ENCODE measurements at regions not wholly inside any gene's neighbourhood (a gene's known extent, or its start where the extent isn't known, plus 50 kb on each side); places are given as distances from the start of the nearest gene placed in this dataset.

DNA sequence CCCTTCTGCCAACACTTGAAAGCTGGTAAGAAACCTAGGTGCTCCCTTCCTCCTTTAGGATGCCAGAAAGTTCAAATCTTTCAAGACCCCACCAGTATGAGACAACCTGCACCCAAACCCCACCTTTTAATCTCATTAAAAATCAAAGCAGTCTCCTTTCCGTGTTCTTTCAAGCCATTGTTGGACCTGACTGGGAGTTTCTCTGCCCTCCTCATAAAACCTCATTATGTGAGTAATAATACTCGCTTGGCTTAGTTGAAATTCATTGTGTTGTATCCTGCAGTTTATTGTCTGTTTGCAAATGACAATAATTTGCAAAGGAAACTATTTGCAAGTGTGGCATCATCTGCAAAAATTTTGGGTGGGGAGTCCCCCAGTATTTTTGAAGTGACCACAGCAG is 133.2 kb upstream of the VEGFC start:
- Mint-ChIP-seq H3K27me3 (no peaks in the 10 kb centered on the region), H3K4me1 (no peaks in the 10 kb centered on the region), H3K4me3 (no peak overlapping the region), H3K9me3 (peaks cover 1% of the 10 kb centered on the region), H3K27ac (no peak overlapping the region), H3K36me3 (no peaks in the 10 kb centered on the region)
- ATAC-seq (ENCODE audit: low read depth) = no peak
- DNase-seq (ENCODE audit: low spot score in 2 of 2) = no peak

DNA sequence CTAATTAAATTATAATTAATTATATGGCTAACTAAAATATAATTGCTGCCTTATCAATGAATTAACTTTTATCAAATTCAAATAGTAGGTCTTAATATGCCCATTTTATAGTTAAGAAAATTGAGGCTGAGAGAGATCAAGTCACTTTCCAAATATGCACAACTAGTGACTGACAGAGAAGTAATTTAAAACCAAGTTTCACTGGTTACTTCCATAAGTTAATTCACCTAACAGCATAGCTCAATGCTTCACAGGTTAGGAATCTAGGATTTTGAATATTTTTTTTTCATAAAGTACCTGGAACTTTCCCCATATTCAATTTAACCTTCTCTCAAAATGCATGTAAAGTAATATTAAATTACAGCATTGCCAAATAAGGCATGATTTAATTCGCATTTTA is 134.4 kb upstream of the VEGFC start:
- no peaks in the 10 kb centered on the region for H3K36me3 Mint-ChIP-seq
- H3K9me3 Mint-ChIP-seq = peaks cover 1% of the 10 kb centered on the region
- DNase-seq (ENCODE audit: low spot score in 2 of 2) (no peak), ATAC-seq (ENCODE audit: low read depth) (no peak)
- no peaks in the 10 kb centered on the region for H3K27me3 Mint-ChIP-seq
- H3K4me3 Mint-ChIP-seq = no peak overlapping the region
- H3K27ac Mint-ChIP-seq = no peak overlapping the region
- H3K4me1 Mint-ChIP-seq = no peaks in the 10 kb centered on the region

DNA sequence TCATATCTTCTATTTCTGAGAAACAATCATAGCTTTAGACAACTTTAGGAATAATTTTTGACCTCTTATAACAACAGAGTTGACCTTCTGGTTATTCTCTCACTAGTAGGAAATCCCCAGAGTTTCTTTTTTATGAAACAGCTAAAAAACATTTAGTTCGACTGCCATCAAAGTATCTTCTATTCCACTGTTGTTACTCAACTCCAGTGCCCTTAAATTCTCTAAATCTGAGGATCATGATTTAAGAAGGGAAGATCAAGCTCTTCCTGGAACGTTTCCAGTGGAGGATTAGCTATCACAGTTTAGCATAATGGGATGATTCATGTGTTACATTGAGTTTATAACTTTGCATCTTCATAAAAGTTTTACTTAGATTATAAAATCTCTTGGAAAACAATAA is 134.9 kb upstream of the VEGFC start:
- Mint-ChIP-seq H3K36me3 (no peaks in the 10 kb centered on the region), H3K9me3 (peaks cover 1% of the 10 kb centered on the region), H3K4me3 (no peak overlapping the region), H3K27ac (no peak overlapping the region), H3K27me3 (no peaks in the 10 kb centered on the region), H3K4me1 (no peaks in the 10 kb centered on the region)
- DNase-seq (ENCODE audit: low spot score in 2 of 2) = no peak
- no peak for ATAC-seq (ENCODE audit: low read depth)

GRCh38 chr4:176939445-176939844 is 146.7 kb upstream of the VEGFC start:
- DNase-seq (ENCODE audit: low spot score in 2 of 2) = no peak
- no peaks in the 10 kb centered on the region for H3K4me1 Mint-ChIP-seq
- no peaks in the 10 kb centered on the region for H3K36me3 Mint-ChIP-seq
- H3K9me3 Mint-ChIP-seq = peaks cover 4% of the 10 kb centered on the region
- H3K27me3 Mint-ChIP-seq = no peaks in the 10 kb centered on the region
- H3K27ac Mint-ChIP-seq = no peak overlapping the region
- ATAC-seq (ENCODE audit: low read depth) = no peak
- H3K4me3 Mint-ChIP-seq = no peak overlapping the region

DNA sequence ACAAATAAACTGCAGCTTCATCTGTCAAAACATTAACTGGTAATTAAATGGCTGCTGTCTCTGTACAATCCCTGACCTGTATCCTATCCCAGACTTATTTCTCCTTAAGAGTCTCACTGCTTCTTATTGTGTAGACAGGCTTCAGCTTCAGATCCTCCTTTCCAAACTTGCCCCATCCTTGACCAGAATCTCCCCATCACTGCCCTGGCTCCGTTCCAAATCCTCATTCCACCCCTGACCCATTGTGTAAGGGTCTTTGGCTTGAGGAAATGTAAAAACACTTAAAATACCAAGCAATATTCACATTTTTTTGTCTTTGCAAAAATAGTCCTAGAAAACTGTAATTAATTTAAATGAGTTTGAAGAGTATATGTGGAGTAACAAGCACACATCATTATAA is 152.6 kb upstream of the VEGFC start:
- no peaks in the 10 kb centered on the region for H3K4me1 Mint-ChIP-seq
- no peaks in the 10 kb centered on the region for H3K9me3 Mint-ChIP-seq
- no peak for DNase-seq (ENCODE audit: low spot score in 2 of 2)
- ATAC-seq (ENCODE audit: low read depth) = no peak
- H3K27ac Mint-ChIP-seq = no peak overlapping the region
- no peaks in the 10 kb centered on the region for H3K36me3 Mint-ChIP-seq
- H3K4me3 Mint-ChIP-seq = no peak overlapping the region
- H3K27me3 Mint-ChIP-seq = no peaks in the 10 kb centered on the region

DNA sequence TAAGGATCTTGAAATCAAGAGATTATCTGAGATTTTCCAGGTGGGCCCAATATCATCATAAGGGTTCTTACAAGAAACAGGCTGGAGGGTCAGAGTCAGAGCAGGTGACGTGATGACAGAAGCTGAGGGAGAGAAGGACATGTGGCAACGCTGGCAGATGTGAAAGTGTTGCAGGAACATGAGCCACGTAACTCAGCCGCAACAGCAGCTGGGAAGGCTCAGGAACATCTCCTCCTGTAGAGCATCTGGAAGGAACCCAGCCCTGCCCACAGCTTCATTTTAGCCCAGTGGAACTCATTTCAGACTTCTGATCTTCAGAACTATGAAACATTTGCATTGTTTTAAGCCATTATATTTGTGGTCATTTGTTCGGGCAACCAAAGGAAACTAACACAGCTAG is 156.3 kb upstream of the VEGFC start:
- Mint-ChIP-seq H3K9me3 (no peaks in the 10 kb centered on the region), H3K27ac (no peak overlapping the region), H3K27me3 (no peaks in the 10 kb centered on the region), H3K4me1 (no peaks in the 10 kb centered on the region), H3K4me3 (no peak overlapping the region), H3K36me3 (no peaks in the 10 kb centered on the region)
- no peak for ATAC-seq (ENCODE audit: low read depth)
- DNase-seq (ENCODE audit: low spot score in 2 of 2) = no peak

GRCh38 chr4:176953021-176953420 is 160.3 kb upstream of the VEGFC start:
- H3K36me3 Mint-ChIP-seq = no peaks in the 10 kb centered on the region

GRCh38 chr4:176957353-176958118 is 164.8 kb upstream of the VEGFC start:
- ATAC-seq (ENCODE audit: low read depth) (no peak), DNase-seq (ENCODE audit: low spot score in 2 of 2) (no peak)
- Mint-ChIP-seq H3K27me3 (no peaks in the 10 kb centered on the region), H3K27ac (no peak overlapping the region), H3K9me3 (peaks cover 6% of the 10 kb centered on the region), H3K4me1 (no peaks in the 10 kb centered on the region), H3K36me3 (no peaks in the 10 kb centered on the region), H3K4me3 (no peak overlapping the region)

More at GRCh38 chr4:176953021-176953420, 160.3 kb upstream of the VEGFC start:
- no peak for DNase-seq (ENCODE audit: low spot score in 2 of 2)
- no peak for ATAC-seq (ENCODE audit: low read depth)
- Mint-ChIP-seq H3K27me3 (no peaks in the 10 kb centered on the region), H3K27ac (no peak overlapping the region), H3K4me1 (no peaks in the 10 kb centered on the region), H3K4me3 (no peak overlapping the region), H3K9me3 (peaks cover 6% of the 10 kb centered on the region)

DNA sequence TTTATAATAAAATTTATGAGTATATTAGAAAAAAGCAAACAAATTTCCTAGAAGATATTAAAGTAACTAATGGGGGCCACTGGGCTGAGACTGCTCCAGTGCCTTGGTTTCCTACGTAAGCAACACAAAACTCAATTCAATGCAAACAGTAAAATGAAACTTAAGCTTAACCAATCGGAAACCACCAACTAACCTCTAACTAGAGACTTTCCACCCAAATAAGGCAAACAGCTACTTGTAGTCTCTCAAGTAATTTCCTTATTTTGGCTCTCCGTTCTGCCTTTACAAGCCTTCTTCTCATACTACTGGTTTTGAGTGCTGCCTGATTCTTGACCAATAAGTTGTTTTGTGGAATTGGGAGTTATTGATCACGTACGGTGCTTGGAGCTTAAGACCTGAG is 167.3 kb upstream of the VEGFC start:
- ATAC-seq (ENCODE audit: low read depth) (no peak), DNase-seq (ENCODE audit: low spot score in 2 of 2) (no peak)
- Mint-ChIP-seq H3K4me1 (no peaks in the 10 kb centered on the region), H3K27ac (no peak overlapping the region), H3K27me3 (no peaks in the 10 kb centered on the region), H3K36me3 (no peaks in the 10 kb centered on the region), H3K9me3 (peaks cover 8% of the 10 kb centered on the region), H3K4me3 (no peak overlapping the region)

GRCh38 chr4:176963121-176963520 is 170.4 kb upstream of the VEGFC start:
- no peak for ATAC-seq (ENCODE audit: low read depth)

GRCh38 chr4:176964116-176964691 is 171.5 kb upstream of the VEGFC start:
- DNase-seq (ENCODE audit: low spot score in 2 of 2) (no peak), ATAC-seq (ENCODE audit: low read depth) (no peak)
- Mint-ChIP-seq H3K36me3 (no peaks in the 10 kb centered on the region), H3K4me1 (no peaks in the 10 kb centered on the region), H3K4me3 (no peak overlapping the region), H3K27ac (no peak overlapping the region), H3K27me3 (no peaks in the 10 kb centered on the region), H3K9me3 (peaks cover 2% of the 10 kb centered on the region)

More at GRCh38 chr4:176963121-176963520, 170.4 kb upstream of the VEGFC start:
- no peak for DNase-seq (ENCODE audit: low spot score in 2 of 2)
- Mint-ChIP-seq H3K27me3 (no peaks in the 10 kb centered on the region), H3K27ac (no peak overlapping the region), H3K36me3 (no peaks in the 10 kb centered on the region), H3K9me3 (peaks cover 2% of the 10 kb centered on the region), H3K4me3 (no peak overlapping the region), H3K4me1 (no peaks in the 10 kb centered on the region)

GRCh38 chr4:176967586-176967985 is 174.9 kb upstream of the VEGFC start:
- Mint-ChIP-seq H3K4me3 (no peak overlapping the region), H3K4me1 (no peaks in the 10 kb centered on the region), H3K27me3 (no peaks in the 10 kb centered on the region), H3K27ac (no peak overlapping the region), H3K9me3 (peaks cover 2% of the 10 kb centered on the region), H3K36me3 (no peaks in the 10 kb centered on the region)
- ATAC-seq (ENCODE audit: low read depth) (no peak), DNase-seq (ENCODE audit: low spot score in 2 of 2) (no peak)

DNA sequence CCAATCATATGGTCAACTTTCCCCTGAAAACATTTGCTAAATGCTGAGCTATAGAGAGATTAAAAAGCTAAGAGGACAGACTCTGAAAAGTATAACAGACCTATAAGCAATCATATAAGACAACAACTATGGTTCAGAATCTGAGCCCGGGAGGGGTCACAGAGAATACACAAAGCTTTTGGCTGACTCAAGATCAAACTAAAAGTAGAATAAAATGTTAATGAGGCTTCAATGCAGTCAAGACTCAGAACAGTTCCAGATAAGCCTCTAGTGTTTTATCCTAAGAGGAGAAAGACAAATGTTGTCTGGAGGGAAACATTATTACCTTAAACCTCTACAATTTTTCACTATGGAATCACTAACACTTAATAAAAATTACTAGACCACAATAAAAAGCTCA is 175.4 kb upstream of the VEGFC start:
- H3K4me3 Mint-ChIP-seq = no peak overlapping the region
- no peak for DNase-seq (ENCODE audit: low spot score in 2 of 2)
- H3K27ac Mint-ChIP-seq = no peak overlapping the region
- H3K9me3 Mint-ChIP-seq = peaks cover 2% of the 10 kb centered on the region
- H3K27me3 Mint-ChIP-seq = no peaks in the 10 kb centered on the region
- ATAC-seq (ENCODE audit: low read depth) = no peak
- no peaks in the 10 kb centered on the region for H3K36me3 Mint-ChIP-seq
- no peaks in the 10 kb centered on the region for H3K4me1 Mint-ChIP-seq

DNA sequence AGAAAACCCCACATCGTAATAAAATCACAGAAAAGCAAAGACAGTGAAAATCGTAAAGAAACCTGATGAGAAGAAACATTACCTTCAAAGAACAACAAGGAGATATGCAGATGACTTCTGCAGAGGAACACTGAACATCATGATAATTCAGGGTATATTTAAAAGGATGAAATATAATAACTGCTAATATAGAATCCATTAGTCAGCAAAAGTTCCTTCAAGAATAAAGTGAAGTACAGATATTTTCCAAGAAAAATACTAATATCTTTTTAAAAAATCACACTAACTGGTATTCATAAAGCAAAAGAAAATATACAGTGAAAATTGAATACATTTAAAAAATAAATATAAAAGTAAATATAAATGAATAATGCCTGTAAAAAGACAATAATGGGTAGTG is 176.3 kb upstream of the VEGFC start:
- H3K4me1 Mint-ChIP-seq = no peaks in the 10 kb centered on the region

DNA sequence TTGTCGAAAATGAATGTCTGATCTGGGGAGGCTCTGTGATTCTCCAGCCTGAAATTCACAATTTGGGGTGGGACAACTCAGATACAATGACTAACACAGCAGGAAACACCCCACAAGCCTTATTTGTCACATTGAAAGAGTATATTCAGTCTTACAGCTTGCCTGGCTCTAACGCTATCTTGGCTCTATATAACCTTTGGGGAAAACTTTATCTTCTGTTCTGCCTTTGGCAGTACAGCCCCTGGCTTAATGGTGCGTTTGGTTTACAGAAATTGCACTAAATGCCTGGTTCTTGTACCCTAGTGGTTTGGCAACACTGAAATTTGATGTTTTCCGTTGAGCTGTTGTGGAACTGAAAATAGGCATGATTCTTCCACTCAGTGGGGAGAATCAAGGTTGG is 178.1 kb upstream of the VEGFC start:
- Mint-ChIP-seq H3K27ac (no peak overlapping the region), H3K4me1 (no peaks in the 10 kb centered on the region), H3K36me3 (no peaks in the 10 kb centered on the region), H3K27me3 (no peaks in the 10 kb centered on the region), H3K9me3 (peaks cover 2% of the 10 kb centered on the region), H3K4me3 (no peak overlapping the region)
- ATAC-seq (ENCODE audit: low read depth) (no peak), DNase-seq (ENCODE audit: low spot score in 2 of 2) (no peak)

More for the DNA sequence above, 176.3 kb upstream of the VEGFC start:
- Mint-ChIP-seq H3K4me3 (no peak overlapping the region), H3K27ac (no peak overlapping the region), H3K9me3 (peaks cover 4% of the 10 kb centered on the region), H3K27me3 (no peaks in the 10 kb centered on the region), H3K36me3 (no peaks in the 10 kb centered on the region)
- DNase-seq (ENCODE audit: low spot score in 2 of 2) = no peak
- no peak for ATAC-seq (ENCODE audit: low read depth)

All from memory B cell (primary cell).